Cardiac muscle cell (in vitro differentiated cells and primary cell): ENCODE measurements at regions not wholly inside any gene's neighbourhood (a gene's known extent, or its start where the extent isn't known, plus 50 kb on each side); places are given as distances from the start of the nearest gene placed in this dataset.

ENCODE experiments used
- DNase-seq, 2 donors: peaks; one replicate each; pipeline versions ENCODE4 v3.0.0 to v3.0.0-alpha.2; 2010 to 2017; ENCODE audit warnings: low read depth in 1 of 2, low spot score in 1 of 2
- H3K27ac ChIP-seq: fragments of 200-600 bp; sonication (generic); 2 replicates; pipeline ENCODE4 v1.5.1; 2016
- H3K27me3 ChIP-seq: fragments of 200-600 bp; sonication (generic); 2 replicates; pipeline ENCODE4 v1.6.0; 2016; ENCODE audit warnings: control low read depth
- H3K36me3 ChIP-seq: fragments of 200-600 bp; sonication (generic); 2 replicates; pipeline ENCODE4 v1.5.1; 2016; ENCODE audit warnings: control low read depth
- H3K4me1 ChIP-seq: fragments of 200-600 bp; sonication (generic); 2 replicates; pipeline ENCODE4 v1.8.1; 2017; ENCODE audit warnings: low read depth, mild to moderate bottlenecking, mixed run types
- H3K4me3 ChIP-seq: fragments of 200-600 bp; sonication (generic); 2 replicates; pipeline ENCODE4 v1.5.1; 2016; ENCODE audit warnings: mild to moderate bottlenecking
- H3K9me3 ChIP-seq: fragments of 200-600 bp; sonication (generic); 2 replicates; pipeline ENCODE4 v1.5.1; 2017; ENCODE audit warnings: low read depth, mild to moderate bottlenecking, control low read depth
- CTCF ChIP-seq: IDR thresholded peaks from 2 replicates; pipeline ENCODE4 v1.5.1; 2012; ENCODE audit warnings: low read depth, mild to moderate bottlenecking, low read length

- Histone ChIP-seq H3K9me3 (no peaks in the 10 kb centered on the region), H3K27ac (no peak overlapping the region), H3K27me3 (no peaks in the 10 kb centered on the region), H3K4me1 (no peaks in the 10 kb centered on the region), H3K4me3 (no peak overlapping the region), H3K36me3 (no peaks in the 10 kb centered on the region)
- no peak for TF ChIP-seq CTCF
- DNase-seq: no peak
These were observed 55.0 kb upstream of the MAGEB18 start for GRCh38 chrX:26083093-26083492.
